H9 (cell line): ENCODE measurements at regions not wholly inside any gene's neighbourhood (a gene's known extent, or its start where the extent isn't known, plus 50 kb on each side); places are given as distances from the start of the nearest gene placed in this dataset.

Source experiments
- DNase-seq: peaks from one replicate; pipeline ENCODE4 v3.0.0-alpha.2; 2017
- H2AFZ ChIP-seq: one replicate; pipeline ENCODE4 v1.6.1; 2013; ENCODE audit warnings: mild to moderate bottlenecking, low read length, control low read depth, moderate library complexity
- H2AK5ac ChIP-seq: 2 replicates; pipeline ENCODE4 v1.6.1; 2013; ENCODE audit warnings: low read length, control low read depth, mixed read lengths; ENCODE audit not compliant: insufficient read length
- H2BK120ac ChIP-seq: one replicate; pipeline ENCODE4 v1.6.1; 2013; ENCODE audit warnings: low read depth, mild to moderate bottlenecking, low read length, control low read depth, inconsistent platforms; ENCODE audit not compliant: poor library complexity, severe bottlenecking
- H2BK12ac ChIP-seq: 2 replicates; pipeline ENCODE4 v1.6.1; 2013; ENCODE audit warnings: low read length, control low read depth, mixed read lengths, low read depth; ENCODE audit not compliant: insufficient read length
- H2BK15ac ChIP-seq: 2 replicates; pipeline ENCODE4 v1.6.1; 2013; ENCODE audit warnings: low read depth, low read length, control low read depth
- H2BK20ac ChIP-seq: one replicate; pipeline ENCODE4 v1.6.1; 2013; ENCODE audit warnings: low read depth, mild to moderate bottlenecking, low read length, control low read depth, inconsistent platforms; ENCODE audit not compliant: poor library complexity, severe bottlenecking
- H2BK5ac ChIP-seq: 2 replicates; pipeline ENCODE4 v1.6.1; 2013; ENCODE audit warnings: low read length, control low read depth, mixed read lengths; ENCODE audit not compliant: insufficient read length
- H3K14ac ChIP-seq: 2 replicates; pipeline ENCODE4 v1.6.1; 2013; ENCODE audit warnings: low read length, control low read depth; ENCODE audit not compliant: insufficient read depth
- H3K18ac ChIP-seq: 2 replicates; pipeline ENCODE4 v1.6.1; 2013; ENCODE audit warnings: low read depth, mild to moderate bottlenecking, mixed read lengths, low read length, control low read depth; ENCODE audit not compliant: insufficient read length
- H3K23ac ChIP-seq: 2 replicates; pipeline ENCODE4 v1.6.1; 2013; ENCODE audit warnings: low read length, control low read depth, mixed read lengths, low read depth; ENCODE audit not compliant: insufficient read length
- H3K23me2 ChIP-seq: 2 replicates; pipeline ENCODE4 v1.6.1; 2013; ENCODE audit warnings: low read depth, mild to moderate bottlenecking, mixed read lengths, low read length, control low read depth; ENCODE audit not compliant: insufficient read length, poor library complexity, severe bottlenecking
- H3K27ac ChIP-seq: 2 replicates; pipeline ENCODE4 v1.5.1; 2013; ENCODE audit warnings: low read length, control low read depth, mixed read lengths, low read depth; ENCODE audit not compliant: insufficient read length
- H3K27me3 ChIP-seq: 2 replicates; pipeline ENCODE4 v1.6.1; 2013; ENCODE audit warnings: low read length, control low read depth, inconsistent platforms; ENCODE audit not compliant: insufficient read depth
- H3K4ac ChIP-seq: 2 replicates; pipeline ENCODE4 v1.6.1; 2013; ENCODE audit warnings: low read depth, mild to moderate bottlenecking, control low read depth, inconsistent platforms, low read length, moderate library complexity
- H3K4me1 ChIP-seq: 2 replicates; pipeline ENCODE4 v1.6.1; 2013; ENCODE audit warnings: low read length, control low read depth, inconsistent platforms; ENCODE audit not compliant: insufficient read depth
- H3K4me2 ChIP-seq: 2 replicates; pipeline ENCODE4 v1.6.1; 2013; ENCODE audit warnings: low read length, control low read depth, mixed read lengths; ENCODE audit not compliant: insufficient read length, insufficient read depth
- H3K56ac ChIP-seq: 2 replicates; pipeline ENCODE4 v1.6.1; 2013; ENCODE audit warnings: low read depth, mild to moderate bottlenecking, mixed read lengths, low read length, control low read depth; ENCODE audit not compliant: insufficient read length
- H3K79me1 ChIP-seq: 2 replicates; pipeline ENCODE4 v1.6.1; 2013; ENCODE audit warnings: low read depth, mild to moderate bottlenecking, moderate library complexity, low read length, control low read depth, inconsistent platforms; ENCODE audit not compliant: insufficient read depth, poor library complexity, severe bottlenecking
- H3K79me2 ChIP-seq: 2 replicates; pipeline ENCODE4 v1.6.1; 2013; ENCODE audit warnings: low read length, control low read depth, inconsistent platforms; ENCODE audit not compliant: insufficient read depth
- H3K9ac ChIP-seq: 2 replicates; pipeline ENCODE4 v1.6.1; 2013; ENCODE audit warnings: low read length, control low read depth, mixed read lengths; ENCODE audit not compliant: insufficient read length; ENCODE audit errors: extremely low read depth
- H3K9me3 ChIP-seq: one replicate; pipeline ENCODE4 v1.6.1; 2013; ENCODE audit warnings: low read depth, low read length, inconsistent platforms; ENCODE audit not compliant: control insufficient read depth
- H3T11ph ChIP-seq: one replicate; pipeline ENCODE4 v1.6.1; 2013; ENCODE audit warnings: mild to moderate bottlenecking, low read length, control low read depth, inconsistent platforms
- H4K20me1 ChIP-seq: one replicate; pipeline ENCODE4 v1.6.1; 2013; ENCODE audit not compliant: control insufficient read depth, insufficient read length, insufficient read depth
- H4K5ac ChIP-seq: 2 replicates; pipeline ENCODE4 v1.6.1; 2013; ENCODE audit warnings: low read depth, mild to moderate bottlenecking, mixed read lengths, low read length, control low read depth; ENCODE audit not compliant: insufficient read length
- H4K8ac ChIP-seq: replicated peaks from 2 replicates; pipeline ENCODE4 v1.6.1; 2013; ENCODE audit warnings: low read length, control low read depth, mixed read lengths, low read depth; ENCODE audit not compliant: insufficient read length
- H4K91ac ChIP-seq: 2 replicates; pipeline ENCODE4 v1.6.1; 2013; ENCODE audit warnings: low read depth, mild to moderate bottlenecking, moderate library complexity, mixed read lengths, low read length, control low read depth; ENCODE audit not compliant: insufficient read length
- H3K27ac Mint-ChIP-seq, 3 experiments: 2 replicates in 2 of 3; 3 replicates in 1 of 3; pipeline ENCODE4 v1.8.0; 2020 to 2021; ENCODE audit warnings: mixed read lengths in 3 of 3, mild to moderate bottlenecking in 1 of 3, moderate library complexity in 1 of 3
- H3K27me3 Mint-ChIP-seq: 2 replicates; pipeline ENCODE4 v1.8.0; 2021; ENCODE audit warnings: low read depth, mild to moderate bottlenecking, moderate library complexity, mixed read lengths
- H3K36me3 Mint-ChIP-seq, 3 experiments: 2 replicates in 2 of 3; 3 replicates in 1 of 3; pipeline ENCODE4 v1.8.0; 2020 to 2021; ENCODE audit warnings: low read depth in 3 of 3, mixed read lengths in 3 of 3; ENCODE audit not compliant: insufficient read depth in 1 of 3
- H3K4me1 Mint-ChIP-seq, 2 experiments: 2 replicates each; pipeline ENCODE4 v1.8.0; 2020; ENCODE audit warnings: mixed read lengths in 2 of 2
- H3K4me3 Mint-ChIP-seq, 2 experiments: 2 replicates in 1 of 2; 3 replicates in 1 of 2; pipeline ENCODE4 v1.8.0; 2020 to 2021; ENCODE audit warnings: mild to moderate bottlenecking in 2 of 2, mixed read lengths in 2 of 2, moderate library complexity in 1 of 2
- H3K9me3 Mint-ChIP-seq, 2 experiments: 2 replicates in 1 of 2; 3 replicates in 1 of 2; pipeline ENCODE4 v1.8.0; 2020; ENCODE audit warnings: mild to moderate bottlenecking in 2 of 2, mixed read lengths in 2 of 2, moderate library complexity in 1 of 2
- CTCF ChIP-seq: fragments of 200-600 bp; sonication (generic); conservative IDR thresholded peaks from 3 replicates; pipeline ENCODE4 v1.8.0; 2021; ENCODE audit warnings: antibody characterized with exemption, mild to moderate bottlenecking
- WGBS: extraction: QIAGEN DNeasy Blood & Tissue Kit; methylation state at CpG from one replicate; pipeline ENCODE4 v1.1.7; 2013; ENCODE audit warnings: missing lambda C conversion rate, low lambda C conversion rate, mixed read lengths; ENCODE audit not compliant: insufficient read length; ENCODE audit errors: extremely low coverage; 5-methylcytosine and 5-hydroxymethylcytosine counted together

GRCh38 chr4:188779581-188779980, 640.3 kb downstream of the TRIML1 start:
- Histone ChIP-seq H3K79me2 (no peaks in the 10 kb centered on the region), H3K23me2 (no peaks in the 10 kb centered on the region), H3T11ph (no peak overlapping the region), H3K9ac (no peak overlapping the region), H2BK15ac (no peak overlapping the region), H3K9me3 (no peaks in the 10 kb centered on the region), H2BK20ac (no peak overlapping the region), H3K4me2 (no peak overlapping the region), H3K27ac (no peak overlapping the region), H3K14ac (no peak overlapping the region), H4K5ac (no peak overlapping the region), H2BK12ac (no peak overlapping the region), H3K4ac (no peak overlapping the region), H2BK5ac (no peak overlapping the region), H3K56ac (no peak overlapping the region), H3K18ac (no peak overlapping the region), H4K20me1 (no peaks in the 10 kb centered on the region), H3K79me1 (no peaks in the 10 kb centered on the region), H2BK120ac (no peak overlapping the region), H4K91ac (no peak overlapping the region), H2AK5ac (no peak overlapping the region), H3K4me1 (no peaks in the 10 kb centered on the region), H3K27me3 (no peaks in the 10 kb centered on the region), H2AFZ (no peak overlapping the region), H4K8ac (no peak overlapping the region), H3K23ac (no peak overlapping the region)
- no CpG with 5 or more reads among the region's 3 CpGs for WGBS
- no peak overlapping the region for H3K27ac Mint-ChIP-seq
- DNase-seq = no peak
- H3K4me1 Mint-ChIP-seq = peaks cover 10 to 12% of the 10 kb centered on the region in 2 experiments
- peaks cover 0 to 3% of the 10 kb centered on the region in 2 experiments; a peak in 1 of 5 replicates for H3K9me3 Mint-ChIP-seq
- no peak overlapping the region for H3K4me3 Mint-ChIP-seq
- H3K27me3 Mint-ChIP-seq = no peaks in the 10 kb centered on the region
- H3K36me3 Mint-ChIP-seq = no peaks in the 10 kb centered on the region
- TF ChIP-seq CTCF = no peak
